ENCODE measurements at regions not wholly inside any gene's neighbourhood (a gene's known extent, or its start where the extent isn't known, plus 50 kb on each side); places are given as distances from the start of the nearest gene placed in this dataset.

DNA sequence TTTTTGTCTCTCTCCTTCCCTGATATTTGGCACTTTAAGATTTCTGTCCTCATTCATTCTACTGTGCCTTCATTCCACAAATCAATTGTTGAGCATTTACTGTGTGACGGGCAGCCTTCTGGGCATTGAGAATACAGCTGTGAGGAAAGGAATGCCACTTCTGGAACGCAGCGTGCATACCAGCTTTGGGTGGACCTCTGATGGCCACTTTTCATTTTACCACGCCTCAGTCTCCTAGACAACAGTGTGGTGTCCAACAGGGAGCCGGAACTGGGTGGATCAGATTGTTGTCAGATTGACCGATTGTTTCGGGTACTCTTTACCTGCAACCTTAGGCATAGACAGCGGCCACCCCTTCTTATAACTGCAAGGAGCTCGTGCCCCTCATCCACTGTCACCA lies 222.7 kb upstream of the DPP6 start:
- TF ChIP-seq, protein P1, sequence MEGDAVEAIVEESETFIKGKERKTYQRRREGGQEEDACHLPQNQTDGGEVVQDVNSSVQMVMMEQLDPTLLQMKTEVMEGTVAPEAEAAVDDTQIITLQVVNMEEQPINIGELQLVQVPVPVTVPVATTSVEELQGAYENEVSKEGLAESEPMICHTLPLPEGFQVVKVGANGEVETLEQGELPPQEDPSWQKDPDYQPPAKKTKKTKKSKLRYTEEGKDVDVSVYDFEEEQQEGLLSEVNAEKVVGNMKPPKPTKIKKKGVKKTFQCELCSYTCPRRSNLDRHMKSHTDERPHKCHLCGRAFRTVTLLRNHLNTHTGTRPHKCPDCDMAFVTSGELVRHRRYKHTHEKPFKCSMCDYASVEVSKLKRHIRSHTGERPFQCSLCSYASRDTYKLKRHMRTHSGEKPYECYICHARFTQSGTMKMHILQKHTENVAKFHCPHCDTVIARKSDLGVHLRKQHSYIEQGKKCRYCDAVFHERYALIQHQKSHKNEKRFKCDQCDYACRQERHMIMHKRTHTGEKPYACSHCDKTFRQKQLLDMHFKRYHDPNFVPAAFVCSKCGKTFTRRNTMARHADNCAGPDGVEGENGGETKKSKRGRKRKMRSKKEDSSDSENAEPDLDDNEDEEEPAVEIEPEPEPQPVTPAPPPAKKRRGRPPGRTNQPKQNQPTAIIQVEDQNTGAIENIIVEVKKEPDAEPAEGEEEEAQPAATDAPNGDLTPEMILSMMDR (IDR thresholded peaks at IDR 0.05) = no peak
- TF ChIP-seq POLR2A (IDR thresholded peaks at IDR 0.05) = no peak
- no peak for TF ChIP-seq POLR2AphosphoS5 (IDR thresholded peaks at IDR 0.05)
